GM23248 (cell line): ENCODE measurements at regions not wholly inside any gene's neighbourhood (a gene's known extent, or its start where the extent isn't known, plus 50 kb on each side); places are given as distances from the start of the nearest gene placed in this dataset.

Experiments
- EZH2 ChIP-seq: fragments of 200-600 bp; sonication (generic); IDR thresholded peaks from 2 replicates; pipeline ENCODE4 v1.6.1; 2018; ENCODE audit warnings: antibody characterized with exemption, mild to moderate bottlenecking; ENCODE audit not compliant: insufficient read depth, poor library complexity, severe bottlenecking
- EZH2phosphoT487 ChIP-seq: fragments of 200-600 bp; sonication (generic); IDR thresholded peaks from 2 replicates; pipeline ENCODE4 v1.6.1; 2018; ENCODE audit warnings: antibody characterized with exemption, moderate library complexity, mild to moderate bottlenecking, low read depth; ENCODE audit not compliant: insufficient read depth

- no peak for TF ChIP-seq EZH2
- TF ChIP-seq EZH2phosphoT487, result no peak
These were observed 351.9 kb downstream of the RPS24 start for GRCh38 chr10:78385599-78385998.
